HG02610 (cell line): ENCODE measurements at regions not wholly inside any gene's neighbourhood (a gene's known extent, or its start where the extent isn't known, plus 50 kb on each side); places are given as distances from the start of the nearest gene placed in this dataset.
"Not testable (repeated sequence)": the region's sequence is repeated elsewhere in the genome, so short reads cannot be mapped to it uniquely, and the experiment has no call there.

ENCODE experiments used
- ATAC-seq: cut with Tn5 transposase; IDR thresholded peaks from one replicate; pipeline ENCODE4 v1.9.1; 2021; ENCODE audit warnings: mild to moderate bottlenecking, moderate library complexity; ENCODE audit not compliant: unreplicated experiment

DNA sequence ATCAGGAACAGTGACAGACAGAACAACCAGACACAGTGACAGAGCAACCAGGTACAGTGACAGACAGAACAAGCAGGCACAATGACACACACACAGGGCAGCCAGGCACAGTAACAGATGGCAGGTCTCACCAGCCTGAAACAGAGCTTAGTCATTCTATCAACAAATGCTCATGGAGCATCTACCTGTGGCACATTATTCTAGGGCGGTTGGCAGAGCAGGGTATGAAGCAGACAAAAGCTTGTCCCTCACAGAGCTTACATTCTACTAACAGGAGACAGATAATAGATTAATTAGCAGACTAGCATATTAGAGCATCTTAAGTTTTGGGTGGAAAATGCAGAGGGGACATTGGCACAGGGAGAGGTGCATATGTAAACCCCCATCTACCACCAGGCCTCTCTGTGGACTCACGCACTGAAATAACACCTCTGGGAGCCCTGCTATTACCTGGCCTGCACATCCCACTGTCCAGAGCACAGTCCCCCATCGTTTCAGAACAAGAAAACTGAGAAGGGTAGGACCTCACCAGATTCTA lies 64.1 kb upstream of the RAB6C start:
- no peak for ATAC-seq

DNA sequence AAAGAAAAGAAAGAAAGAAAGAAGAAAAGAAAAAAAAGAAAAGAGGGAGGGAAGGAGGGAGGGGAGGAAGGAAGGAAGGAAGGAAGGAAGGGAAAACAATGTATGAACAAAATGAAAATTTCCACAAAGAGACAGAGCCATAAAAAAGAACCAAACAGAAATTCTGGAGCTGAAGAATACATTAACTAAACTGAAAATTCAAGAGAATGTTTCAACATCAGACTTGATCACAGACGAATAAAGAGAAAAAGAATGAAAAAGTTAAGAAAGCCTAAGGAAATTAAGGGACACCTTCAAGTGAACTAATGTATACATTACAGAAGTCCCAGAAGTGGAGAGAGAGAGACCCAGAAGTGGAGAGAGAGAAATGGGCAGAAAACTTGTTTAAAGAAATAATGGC lies 60.9 kb upstream of the RAB6C start:
- no peak for ATAC-seq

DNA sequence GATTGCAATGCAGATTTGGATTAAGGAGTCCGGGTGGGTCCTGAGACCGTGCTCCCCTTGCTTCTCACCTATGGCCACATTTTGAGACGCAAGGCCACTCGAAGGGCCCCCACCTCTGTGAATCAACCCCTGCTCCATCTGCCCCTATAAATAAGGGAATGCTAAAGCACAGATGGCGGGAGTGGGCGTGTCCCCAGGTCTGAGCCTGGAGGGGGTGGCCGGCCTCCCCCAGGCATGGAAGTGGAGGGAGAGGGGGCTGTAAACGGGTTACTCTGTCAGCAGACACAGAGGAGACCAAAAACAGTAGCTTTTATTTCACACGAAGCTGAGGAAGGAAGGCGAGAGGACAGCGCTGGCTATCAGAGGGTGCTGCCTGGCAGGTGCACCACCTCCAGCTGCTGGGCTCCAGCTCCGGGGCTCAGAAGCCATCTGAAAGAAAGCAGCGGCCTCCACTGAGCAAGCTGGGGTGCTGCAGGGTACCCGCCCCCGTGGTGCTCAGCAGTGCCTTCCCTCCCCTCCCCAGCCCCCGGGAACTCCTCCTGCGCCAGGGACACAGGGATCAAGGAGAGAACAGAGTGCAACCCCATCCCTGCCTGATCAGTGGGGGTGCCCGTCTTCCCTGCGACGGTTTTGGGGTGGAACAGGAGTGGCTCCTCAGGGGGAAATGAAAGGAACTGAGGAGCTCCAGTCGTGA lies 56.7 kb upstream of the RAB6C start:
- no peak for ATAC-seq

DNA sequence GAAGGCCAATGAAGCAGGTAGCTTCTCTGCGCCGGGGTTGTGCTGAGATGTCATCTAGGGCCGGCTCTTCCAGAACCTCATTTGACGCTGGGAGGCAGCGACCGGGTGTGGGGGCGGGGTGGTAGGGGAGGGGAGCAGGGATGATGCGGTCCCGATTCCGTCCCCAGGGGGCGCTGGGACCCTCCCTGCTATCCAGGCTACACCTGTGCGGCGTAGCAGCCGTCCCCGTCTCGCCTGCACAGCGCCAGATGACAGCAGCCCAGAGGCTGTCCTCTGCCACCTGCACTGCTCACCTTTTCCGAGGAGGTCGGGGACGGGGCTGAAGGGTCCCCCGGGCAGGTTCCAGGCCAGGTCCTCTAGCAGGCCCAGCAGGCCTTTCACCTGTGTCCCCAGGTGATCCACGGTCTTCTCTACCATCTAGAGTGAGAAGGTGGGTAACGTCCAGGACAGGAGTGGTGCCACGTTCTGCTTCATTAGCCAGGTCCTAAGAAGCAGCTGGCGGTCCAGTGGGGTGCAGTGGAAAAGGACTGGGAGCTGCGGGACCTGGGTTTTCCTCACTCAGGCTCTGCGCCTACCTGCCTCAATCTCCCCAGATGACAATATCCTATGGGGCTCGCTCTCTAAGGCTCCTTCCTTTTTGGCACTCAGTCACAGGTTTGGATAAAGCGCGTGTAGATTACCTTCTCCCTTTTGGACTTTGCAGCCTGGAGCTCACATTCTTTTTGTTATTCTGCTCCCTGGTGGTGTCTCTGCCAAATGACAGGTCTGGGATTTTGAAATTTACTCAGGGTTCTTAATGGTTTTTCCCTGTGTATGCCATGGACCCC lies 56.0 kb upstream of the RAB6C start:
- ATAC-seq: no peak

DNA sequence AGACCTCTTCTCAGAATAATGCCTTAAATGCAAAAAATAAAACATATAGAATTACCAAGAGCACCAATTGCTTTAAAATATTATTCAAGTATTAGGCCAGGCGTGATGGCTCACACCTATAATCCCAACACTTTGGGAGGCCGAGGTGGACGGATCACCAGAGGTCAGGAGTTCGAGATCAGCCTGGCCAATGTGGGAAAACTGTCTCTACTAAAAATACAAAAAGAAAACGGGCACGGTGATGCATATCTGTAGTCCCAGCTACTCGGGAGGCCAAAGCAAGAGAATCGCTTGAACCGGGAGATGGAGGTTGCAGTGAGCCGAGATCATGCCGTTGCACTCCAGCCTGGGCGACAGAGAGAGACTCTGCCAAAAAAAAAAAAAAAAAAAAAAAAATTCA lies 55.4 kb upstream of the RAB6C start:
- ATAC-seq: not testable (repeated sequence)

DNA sequence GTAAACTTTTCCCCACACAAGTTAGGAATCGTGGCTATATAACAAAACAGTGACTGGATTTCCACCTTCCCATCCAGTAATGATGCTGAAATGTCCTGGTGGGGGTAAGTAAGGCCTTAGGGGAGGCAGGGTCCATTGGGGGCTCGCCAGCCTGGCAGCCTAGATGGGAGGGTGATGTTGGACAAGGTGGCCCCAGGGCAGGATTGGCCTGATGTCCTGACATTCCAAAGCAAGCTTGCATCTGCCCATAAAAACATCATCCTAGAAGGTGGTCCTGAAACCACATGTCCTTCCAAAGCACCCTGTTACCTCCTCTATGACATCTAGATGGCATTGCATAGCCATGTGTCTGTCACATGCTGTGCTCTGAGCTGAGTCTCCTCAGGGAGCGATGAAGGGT lies 54.1 kb upstream of the RAB6C start:
- no peak for ATAC-seq

DNA sequence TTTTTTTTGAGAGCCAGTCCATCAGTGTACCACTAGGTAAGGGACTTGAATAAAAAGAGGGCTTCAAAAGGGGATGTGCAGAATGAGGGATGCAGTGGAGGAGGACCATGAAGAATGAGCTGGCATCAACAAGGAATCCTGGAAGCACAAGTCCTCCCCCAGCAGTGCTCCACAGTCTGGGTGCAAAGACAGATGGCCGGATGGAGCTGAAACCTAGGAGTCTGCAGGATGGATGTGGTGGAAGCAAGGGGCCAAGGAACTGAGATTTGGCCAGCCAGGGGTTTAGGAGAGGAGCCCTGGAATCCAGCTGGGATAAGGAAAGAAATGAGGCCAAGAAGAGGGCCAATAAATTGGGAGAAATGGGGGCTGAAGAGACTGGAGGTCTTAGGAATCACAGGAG lies 51.8 kb upstream of the RAB6C start:
- no peak for ATAC-seq

DNA sequence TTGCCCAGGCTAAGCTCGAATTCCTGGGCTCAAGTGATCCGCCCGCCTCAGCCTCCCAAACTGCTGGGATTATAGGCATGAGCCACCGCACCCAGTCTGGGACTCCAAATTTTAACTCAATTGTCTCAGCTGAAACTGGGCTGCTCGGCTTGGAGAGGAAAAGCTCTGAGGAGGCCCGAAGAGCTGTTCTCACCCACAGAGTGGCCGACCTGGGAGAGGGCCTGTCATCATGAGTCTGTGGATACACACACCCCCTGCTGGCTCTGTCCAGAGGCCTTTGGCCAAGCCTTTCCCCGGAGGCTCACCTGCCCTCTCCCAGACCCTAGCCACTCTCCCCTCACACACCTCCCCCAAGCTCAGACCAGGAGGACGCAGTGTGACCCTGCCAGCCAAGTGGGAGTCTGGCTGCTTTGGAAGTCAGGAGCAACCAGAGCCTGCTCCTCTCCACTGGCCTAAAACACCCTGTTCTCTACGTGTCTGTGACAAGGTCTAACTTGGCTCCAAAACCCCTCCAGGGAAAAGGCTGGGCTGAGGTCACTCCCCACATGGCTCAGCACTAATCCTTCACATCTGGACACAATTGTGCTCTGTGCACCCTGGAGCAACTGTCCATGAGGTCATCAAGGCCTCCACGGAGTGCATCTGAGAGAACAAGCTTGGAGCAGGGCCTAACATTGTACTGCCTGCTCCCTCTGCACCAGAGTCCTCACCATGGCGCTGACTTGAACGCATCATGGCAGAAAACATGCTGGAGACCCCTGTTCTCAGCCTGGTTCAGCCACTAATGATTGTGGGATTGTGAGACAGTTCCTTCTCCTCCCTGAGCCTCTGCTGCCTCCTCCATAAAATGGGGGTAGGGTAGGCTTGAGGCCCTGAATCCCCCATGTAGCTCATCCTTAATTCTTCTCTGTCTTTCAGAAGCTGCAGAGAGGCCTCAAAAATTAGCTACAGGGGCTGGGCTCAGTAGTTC lies 49.9 kb upstream of the RAB6C start:
- no peak for ATAC-seq
